ENCODE measurements at regions not wholly inside any gene's neighbourhood (a gene's known extent, or its start where the extent isn't known, plus 50 kb on each side); places are given as distances from the start of the nearest gene placed in this dataset.

DNA sequence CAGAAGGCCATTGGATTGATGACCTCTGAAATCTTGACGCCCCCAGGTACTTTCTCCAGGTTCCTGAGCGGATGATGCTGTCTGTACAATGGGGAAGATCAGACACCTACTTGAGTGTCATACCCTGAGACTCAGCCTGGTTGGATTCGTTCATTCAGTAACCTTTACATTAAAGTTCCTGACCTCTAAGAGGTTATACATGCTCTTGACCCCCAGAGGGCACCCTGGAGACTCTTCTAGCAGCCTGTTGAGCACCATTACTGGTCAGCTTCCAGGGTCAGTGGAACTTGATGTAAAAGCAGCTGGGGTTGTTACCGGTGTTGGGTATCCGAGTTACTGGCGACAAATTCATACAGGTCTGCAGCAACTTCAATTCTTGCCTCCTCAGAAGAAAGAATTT, 114.3 kb upstream of the ZNF678 start:
- intact Hi-C loops (cut with micrococcal nuclease) (no loop called here), in situ Hi-C loops (cut with MboI) (no loop called here)
- Histone ChIP-seq H3K9me3 (replicated peaks; ENCODE audit: control insufficient read depth, insufficient read depth, low read depth, low read length) (no peaks in the 10 kb centered on the region), H3K4me3 (no peak overlapping the region), H3K36me3 (ENCODE audit: control insufficient read depth, insufficient read depth, low read length) (no peaks in the 10 kb centered on the region), H3K9me1 (ENCODE audit: control insufficient read depth, insufficient read depth, low read length) (no peaks in the 10 kb centered on the region), H3K79me2 (ENCODE audit: control insufficient read depth, insufficient read depth, low read length) (no peaks in the 10 kb centered on the region), H3K9ac (ENCODE audit: insufficient read depth in 1 of 2, low read depth in 2 of 2, low read length in 2 of 2) (no peak overlapping the region), H3K27ac (ENCODE audit: extremely low read depth, low read depth, low read length) (no peak overlapping the region), H4K20me1 (replicated peaks; ENCODE audit: control insufficient read depth, insufficient read depth, low read length) (no peaks in the 10 kb centered on the region), H3K27me3 (ENCODE audit: control insufficient read depth in 2 of 2, insufficient read depth in 2 of 2, low read length in 2 of 2) (peaks cover 5 to 13% of the 10 kb centered on the region in 2 experiments; a peak in 4 of 5 replicates), H3K4me2 (ENCODE audit: insufficient read depth, low read length) (no peak overlapping the region), H2AFZ (ENCODE audit: low read depth, low read length) (no peak overlapping the region), H3K4me1 (replicated peaks in 1 of 2; ENCODE audit: control insufficient read depth in 2 of 2, insufficient read depth in 2 of 2, low read length in 2 of 2) (peaks cover 10 to 12% of the 10 kb centered on the region in 2 experiments; a peak in 4 of 5 replicates)
- ChIA-PET CTCF (ENCODE audit: low intra/inter-chr PET ratio) (interaction anchor here (0.7 to 1.0 kb wide), 3 partner anchors 214 to 497 kb away, joined by 4 to 5 read pairs (median 4); no protein-coding TSS in a partner anchor), POLR2A (no interaction called here)
- WGBS (ENCODE audit: insufficient coverage, low coverage, missing lambda C conversion rate) = 5% methylated on average over 6 of the region's 6 CpGs
- peak; percentile 70 to 81 (median 74) for DNase-seq (ENCODE audit: extremely low read depth in 1 of 4, low spot score in 3 of 4)
- ATAC-seq = peak; percentile 88
- no TSS peak for BruUV-seq (replicated peaks)
- FAIRE-seq = peak; percentile 93
- TF ChIP-seq RHOXF2B (CRISPR knock-in tag; conservative IDR thresholded peaks at IDR 0.05) = no peak
- TF ChIP-seq EWSR1 (IDR thresholded peaks at IDR 0.05; ENCODE audit: borderline replicate concordance, low read depth, partially characterized antibody) = no peak
- no peak for TF ChIP-seq NFIX (CRISPR knock-in tag; IDR thresholded peaks at IDR 0.05; ENCODE audit: low read depth)
- no peak for TF ChIP-seq HNRNPL (IDR thresholded peaks at IDR 0.05; ENCODE audit: low read depth, low read length)
- no peak for TF ChIP-seq TBP (optimal IDR thresholded peaks at IDR 0.05; ENCODE audit: low read depth, low read length)
- TF ChIP-seq FOXA1 (IDR thresholded peaks at IDR 0.05; ENCODE audit: borderline replicate concordance) = no peak
- no peak for TF ChIP-seq ZNF384 (IDR thresholded peaks at IDR 0.05; ENCODE audit: low read depth, low read length)
- TF ChIP-seq HLTF (IDR thresholded peaks at IDR 0.05) = no peak
- TF ChIP-seq GTF2F1 (IDR thresholded peaks at IDR 0.05; ENCODE audit: low read depth, low read length) = no peak
- TF ChIP-seq, protein P1, sequence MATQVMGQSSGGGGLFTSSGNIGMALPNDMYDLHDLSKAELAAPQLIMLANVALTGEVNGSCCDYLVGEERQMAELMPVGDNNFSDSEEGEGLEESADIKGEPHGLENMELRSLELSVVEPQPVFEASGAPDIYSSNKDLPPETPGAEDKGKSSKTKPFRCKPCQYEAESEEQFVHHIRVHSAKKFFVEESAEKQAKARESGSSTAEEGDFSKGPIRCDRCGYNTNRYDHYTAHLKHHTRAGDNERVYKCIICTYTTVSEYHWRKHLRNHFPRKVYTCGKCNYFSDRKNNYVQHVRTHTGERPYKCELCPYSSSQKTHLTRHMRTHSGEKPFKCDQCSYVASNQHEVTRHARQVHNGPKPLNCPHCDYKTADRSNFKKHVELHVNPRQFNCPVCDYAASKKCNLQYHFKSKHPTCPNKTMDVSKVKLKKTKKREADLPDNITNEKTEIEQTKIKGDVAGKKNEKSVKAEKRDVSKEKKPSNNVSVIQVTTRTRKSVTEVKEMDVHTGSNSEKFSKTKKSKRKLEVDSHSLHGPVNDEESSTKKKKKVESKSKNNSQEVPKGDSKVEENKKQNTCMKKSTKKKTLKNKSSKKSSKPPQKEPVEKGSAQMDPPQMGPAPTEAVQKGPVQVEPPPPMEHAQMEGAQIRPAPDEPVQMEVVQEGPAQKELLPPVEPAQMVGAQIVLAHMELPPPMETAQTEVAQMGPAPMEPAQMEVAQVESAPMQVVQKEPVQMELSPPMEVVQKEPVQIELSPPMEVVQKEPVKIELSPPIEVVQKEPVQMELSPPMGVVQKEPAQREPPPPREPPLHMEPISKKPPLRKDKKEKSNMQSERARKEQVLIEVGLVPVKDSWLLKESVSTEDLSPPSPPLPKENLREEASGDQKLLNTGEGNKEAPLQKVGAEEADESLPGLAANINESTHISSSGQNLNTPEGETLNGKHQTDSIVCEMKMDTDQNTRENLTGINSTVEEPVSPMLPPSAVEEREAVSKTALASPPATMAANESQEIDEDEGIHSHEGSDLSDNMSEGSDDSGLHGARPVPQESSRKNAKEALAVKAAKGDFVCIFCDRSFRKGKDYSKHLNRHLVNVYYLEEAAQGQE (IDR thresholded peaks at IDR 0.05; ENCODE audit: borderline replicate concordance) = peak; percentile 50; the same call in 1 of the 2 replicates
- TF ChIP-seq, protein P1 (CRISPR knock-in tag; IDR thresholded peaks at IDR 0.05; ENCODE audit: low read depth) = no peak
- TF ChIP-seq EHMT2 (IDR thresholded peaks at IDR 0.05) = no peak
- no peak for TF ChIP-seq MECOM (CRISPR knock-in tag; IDR thresholded peaks at IDR 0.05)
- no peak for TF ChIP-seq STAT5A (IDR thresholded peaks at IDR 0.05; ENCODE audit: borderline replicate concordance, low read length)
- TF ChIP-seq, protein P2, sequence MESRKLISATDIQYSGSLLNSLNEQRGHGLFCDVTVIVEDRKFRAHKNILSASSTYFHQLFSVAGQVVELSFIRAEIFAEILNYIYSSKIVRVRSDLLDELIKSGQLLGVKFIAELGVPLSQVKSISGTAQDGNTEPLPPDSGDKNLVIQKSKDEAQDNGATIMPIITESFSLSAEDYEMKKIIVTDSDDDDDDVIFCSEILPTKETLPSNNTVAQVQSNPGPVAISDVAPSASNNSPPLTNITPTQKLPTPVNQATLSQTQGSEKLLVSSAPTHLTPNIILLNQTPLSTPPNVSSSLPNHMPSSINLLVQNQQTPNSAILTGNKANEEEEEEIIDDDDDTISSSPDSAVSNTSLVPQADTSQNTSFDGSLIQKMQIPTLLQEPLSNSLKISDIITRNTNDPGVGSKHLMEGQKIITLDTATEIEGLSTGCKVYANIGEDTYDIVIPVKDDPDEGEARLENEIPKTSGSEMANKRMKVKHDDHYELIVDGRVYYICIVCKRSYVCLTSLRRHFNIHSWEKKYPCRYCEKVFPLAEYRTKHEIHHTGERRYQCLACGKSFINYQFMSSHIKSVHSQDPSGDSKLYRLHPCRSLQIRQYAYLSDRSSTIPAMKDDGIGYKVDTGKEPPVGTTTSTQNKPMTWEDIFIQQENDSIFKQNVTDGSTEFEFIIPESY (CRISPR knock-in tag; IDR thresholded peaks at IDR 0.05) = no peak
- TF ChIP-seq HSF4 (CRISPR knock-in tag; IDR thresholded peaks at IDR 0.05; ENCODE audit: borderline replicate concordance) = no peak
- TF ChIP-seq PHB2 (IDR thresholded peaks at IDR 0.05; ENCODE audit: low read depth) = no peak
